A549 (cell line): ENCODE measurements at regions not wholly inside any gene's neighbourhood (a gene's known extent, or its start where the extent isn't known, plus 50 kb on each side); places are given as distances from the start of the nearest gene placed in this dataset.

Experiments
- ATAC-seq, 2 experiments: fragments of 200-7000 bp in 1 of 2; fragments of >200 bp in 1 of 2; cut with Nextera tagmentation in 1 of 2; cut with Tn5 transposase in 1 of 2; 3 replicates each; pipeline versions ENCODE4 v1.8.0 to v1.9.1; 2018 to 2020; ENCODE audit warnings: mild to moderate bottlenecking in 1 of 2, moderate library complexity in 1 of 2
- CTCF ChIA-PET: fragments of 300-600 bp; sonication (Branson Sonifier 250); formaldehyde crosslinking; extraction: SDS; loops from one replicate; lab custom pipeline; 2021; ENCODE audit warnings: antibody characterized with exemption, inconsistent platforms; lab: Yijun Ruan, JAX
- POLR2A ChIA-PET: fragments of 350-600 bp; formaldehyde crosslinking; extraction: SDS; loops from one replicate; lab custom pipeline; 2021; ENCODE audit warnings: antibody characterized with exemption, inconsistent platforms; lab: Yijun Ruan, JAX
- DNase-seq, 2 experiments: peaks; one replicate each; pipeline versions ENCODE4 v3.0.0 to v3.0.0-alpha.2; 2011 to 2016; ENCODE audit warnings: low read depth in 1 of 2, low spot score in 1 of 2
- FAIRE-seq: peaks from 2 replicates; lab custom pipeline; 2011; peaks lifted over from hg19 to GRCh38; lab: Jason Lieb, UNC
- H3K27ac ChIP-seq, 2 experiments: fragments of >200 bp; sonication (Bioruptor Twin); formaldehyde crosslinking; 3 replicates each; pipeline ENCODE4 v1.5.1; 2016 to 2017
- H3K4me1 ChIP-seq: fragments of >200 bp; sonication (Bioruptor Twin); formaldehyde crosslinking; 3 replicates; pipeline ENCODE4 v1.6.1; 2016
- H3K4me2 ChIP-seq: fragments of >200 bp; sonication (Bioruptor Twin); formaldehyde crosslinking; 3 replicates; pipeline ENCODE4 v1.6.1; 2016
- H3K4me3 ChIP-seq: fragments of >200 bp; sonication (Bioruptor Twin); formaldehyde crosslinking; 3 replicates; pipeline ENCODE4 v1.5.1; 2016
- H3K9me3 ChIP-seq: fragments of >200 bp; sonication (Bioruptor Twin); formaldehyde crosslinking; 3 replicates; pipeline ENCODE4 v1.6.1; 2016
- BCL3 ChIP-seq: fragments of >200 bp; sonication (Bioruptor Twin); formaldehyde crosslinking; IDR thresholded peaks from 3 replicates; pipeline ENCODE4 v1.6.1; 2016
- CBX2 ChIP-seq: fragments of 200-600 bp; sonication (generic); IDR thresholded peaks from 2 replicates; pipeline ENCODE4 v1.6.1; 2016; ENCODE audit warnings: low read depth, mild to moderate bottlenecking, borderline replicate concordance
- CHD4 ChIP-seq: fragments of 200-600 bp; sonication (generic); IDR thresholded peaks from 2 replicates; pipeline ENCODE4 v1.6.1; 2016; ENCODE audit warnings: antibody characterized with exemption, mild to moderate bottlenecking, borderline replicate concordance
- FOSL2 ChIP-seq, 2 experiments: fragments of 450-650 bp in 1 of 2; fragments of >200 bp in 1 of 2; sonication (Bioruptor Twin) in 1 of 2; formaldehyde crosslinking; IDR thresholded peaks; 2 replicates each; pipeline versions ENCODE4 v1.5.0 to v1.6.1; 2016 to 2020; ENCODE audit warnings: mild to moderate bottlenecking in 1 of 2, moderate library complexity in 1 of 2
- GATA3 ChIP-seq: IDR thresholded peaks from 2 replicates; pipeline ENCODE4 v1.6.1; 2012; ENCODE audit warnings: borderline replicate concordance
- HOXB13 ChIP-seq: fragments of 250-450 bp; sonication (Bioruptor Pico); IDR thresholded peaks from 2 replicates; pipeline ENCODE4 v1.5.0; 2020; ENCODE audit warnings: low read depth, mild to moderate bottlenecking, moderate library complexity
- HOXB5 ChIP-seq: fragments of 250-450 bp; sonication (Bioruptor Pico); IDR thresholded peaks from 2 replicates; pipeline ENCODE4 v1.5.0; 2020; ENCODE audit warnings: mild to moderate bottlenecking, moderate library complexity
- JUN ChIP-seq, 2 experiments: fragments of >200 bp; sonication (Bioruptor Twin); formaldehyde crosslinking; IDR thresholded peaks; 2 replicates in 1 of 2; 3 replicates in 1 of 2; pipeline ENCODE4 v1.6.1; 2016 to 2017
- MYC ChIP-seq: IDR thresholded peaks from 2 replicates; pipeline ENCODE4 v1.6.1; 2012; ENCODE audit warnings: mild to moderate bottlenecking, inconsistent platforms, low read length, improper control_type of control experiment, borderline replicate concordance
- PHF8 ChIP-seq: fragments of 200-600 bp; sonication (generic); IDR thresholded peaks from 2 replicates; pipeline ENCODE4 v1.6.1; 2016; ENCODE audit warnings: low read depth, mild to moderate bottlenecking, antibody characterized with exemption, moderate library complexity, borderline replicate concordance
- RAD21 ChIP-seq, 2 experiments: fragments of >200 bp in 1 of 2; sonication (Bioruptor Twin) in 1 of 2; formaldehyde crosslinking in 1 of 2; IDR thresholded peaks in 1 of 2; conservative IDR thresholded peaks in 1 of 2; 2 replicates in 1 of 2; 3 replicates in 1 of 2; pipeline ENCODE4 v1.6.1; 2012 to 2018; ENCODE audit warnings: inconsistent platforms in 1 of 2
- RFX5 ChIP-seq: fragments of 450-650 bp; IDR thresholded peaks from 2 replicates; pipeline ENCODE4 v1.7.1; 2014; ENCODE audit warnings: antibody characterized with exemption, mild to moderate bottlenecking, moderate library complexity
- TFCP2L1 ChIP-seq: fragments of 250-450 bp; sonication (Bioruptor Pico); IDR thresholded peaks from 2 replicates; pipeline ENCODE4 v1.5.0; 2021; ENCODE audit warnings: mild to moderate bottlenecking
- ZFP36 ChIP-seq: fragments of 450-650 bp; IDR thresholded peaks from 2 replicates; pipeline ENCODE4 v1.6.1; 2014; ENCODE audit warnings: borderline replicate concordance; ENCODE audit not compliant: partially characterized antibody
- ZNF302 ChIP-seq: fragments of 250-450 bp; sonication (Bioruptor Pico); IDR thresholded peaks from 2 replicates; pipeline ENCODE4 v1.9.0; 2021; ENCODE audit warnings: inconsistent platforms, mild to moderate bottlenecking, moderate library complexity
- WGBS: methylation state at CpG from one replicate; pipeline ENCODE4 v1.1.6; 2017; ENCODE audit errors: missing lambda C conversion rate; 5-methylcytosine and 5-hydroxymethylcytosine counted together
- TF ChIP-seq, protein P1 (sequence below): IDR thresholded peaks from 2 replicates; pipeline ENCODE4 v1.6.1; 2012
- TF ChIP-seq, protein P2 (sequence below): fragments of 250-450 bp; sonication (Bioruptor Pico); IDR thresholded peaks from 2 replicates; pipeline ENCODE4 v1.5.0; 2021; ENCODE audit warnings: mild to moderate bottlenecking, moderate library complexity, borderline replicate concordance
- TF ChIP-seq, protein P3 (sequence below): fragments of 250-450 bp; sonication (Bioruptor Pico); IDR thresholded peaks from 2 replicates; pipeline ENCODE4 v1.5.0; 2020; ENCODE audit warnings: low read depth, mild to moderate bottlenecking, moderate library complexity
- TF ChIP-seq, protein P4 (sequence below): fragments of 450-650 bp; IDR thresholded peaks from 2 replicates; pipeline ENCODE4 v1.6.1; 2014; ENCODE audit warnings: antibody characterized with exemption

DNA sequence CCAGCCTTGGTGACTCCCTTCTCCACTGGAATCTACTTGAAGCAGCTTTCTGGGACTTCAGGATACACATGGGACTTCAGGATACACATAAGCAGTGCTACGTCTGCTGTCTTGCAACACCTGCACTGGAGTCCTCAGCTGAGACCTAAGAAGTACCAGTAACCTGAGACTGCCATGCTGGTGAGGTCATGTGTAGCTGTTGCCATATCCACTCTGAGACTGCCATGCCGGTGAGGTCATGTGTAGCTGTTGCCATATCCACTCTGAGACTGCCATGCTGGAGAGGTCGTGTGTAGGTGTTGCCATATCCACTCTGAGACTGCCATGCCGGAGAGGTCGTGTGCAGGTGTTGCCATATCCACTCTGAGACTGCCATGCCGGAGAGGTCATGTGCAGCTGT, 937.9 kb downstream of the EFNB2 start:
- POLR2A ChIA-PET = no interaction called here
- WGBS = no CpG with 5 or more reads among the region's 6 CpGs

DNA sequence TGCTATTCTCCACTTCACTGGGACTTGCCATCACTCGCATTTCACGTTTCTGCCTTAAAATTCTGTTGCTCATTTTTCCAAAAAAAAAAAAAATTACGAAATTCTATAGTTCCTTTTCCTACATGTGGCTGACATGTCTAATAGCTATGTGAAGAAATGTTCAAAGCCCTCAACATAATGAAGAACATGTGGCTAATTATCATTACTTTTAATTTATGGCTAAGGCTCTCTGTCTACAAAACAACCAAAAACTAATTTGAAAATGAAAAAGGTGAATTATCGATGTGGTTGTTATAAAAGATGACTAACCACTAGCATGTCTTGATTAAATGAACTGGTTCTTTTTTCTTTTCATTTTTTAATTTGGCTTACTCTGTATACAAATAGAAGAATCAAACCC, 940.0 kb downstream of the EFNB2 start:
- FAIRE-seq (no peak), DNase-seq (no peak), ATAC-seq (no peak)
- Histone ChIP-seq H3K27ac (no peak overlapping the region), H3K4me1 (no peaks in the 10 kb centered on the region), H3K9me3 (no peaks in the 10 kb centered on the region), H3K4me2 (no peak overlapping the region), H3K4me3 (no peak overlapping the region)
- 28% methylated on average over 4 of the region's 4 CpGs for WGBS
- TF ChIP-seq PHF8 = no peak
- no peak for TF ChIP-seq HOXB5 (CRISPR knock-in tag)
- TF ChIP-seq RFX5 = no peak
- TF ChIP-seq GATA3 = no peak
- no peak for TF ChIP-seq ZFP36
- no peak for TF ChIP-seq BCL3
- TF ChIP-seq CBX2 = no peak
- TF ChIP-seq MYC = no peak
- TF ChIP-seq JUN (IDR thresholded peaks at IDR 0.05) = no peak
- TF ChIP-seq, protein P1, sequence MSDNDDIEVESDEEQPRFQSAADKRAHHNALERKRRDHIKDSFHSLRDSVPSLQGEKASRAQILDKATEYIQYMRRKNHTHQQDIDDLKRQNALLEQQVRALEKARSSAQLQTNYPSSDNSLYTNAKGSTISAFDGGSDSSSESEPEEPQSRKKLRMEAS = no peak
- TF ChIP-seq RAD21 (conservative IDR thresholded peaks at IDR 0.05 in 1 of 2, IDR thresholded peaks at IDR 0.05 in 1 of 2) = no peak
- TF ChIP-seq, protein P2, sequence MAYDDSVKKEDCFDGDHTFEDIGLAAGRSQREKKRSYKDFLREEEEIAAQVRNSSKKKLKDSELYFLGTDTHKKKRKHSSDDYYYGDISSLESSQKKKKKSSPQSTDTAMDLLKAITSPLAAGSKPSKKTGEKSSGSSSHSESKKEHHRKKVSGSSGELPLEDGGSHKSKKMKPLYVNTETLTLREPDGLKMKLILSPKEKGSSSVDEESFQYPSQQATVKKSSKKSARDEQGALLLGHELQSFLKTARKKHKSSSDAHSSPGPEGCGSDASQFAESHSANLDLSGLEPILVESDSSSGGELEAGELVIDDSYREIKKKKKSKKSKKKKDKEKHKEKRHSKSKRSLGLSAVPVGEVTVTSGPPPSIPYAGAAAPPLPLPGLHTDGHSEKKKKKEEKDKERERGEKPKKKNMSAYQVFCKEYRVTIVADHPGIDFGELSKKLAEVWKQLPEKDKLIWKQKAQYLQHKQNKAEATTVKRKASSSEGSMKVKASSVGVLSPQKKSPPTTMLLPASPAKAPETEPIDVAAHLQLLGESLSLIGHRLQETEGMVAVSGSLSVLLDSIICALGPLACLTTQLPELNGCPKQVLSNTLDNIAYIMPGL (CRISPR knock-in tag) = no peak
- POLR2A ChIA-PET = no interaction called here
- CTCF ChIA-PET = no interaction called here

More for the DNA sequence above, 937.9 kb downstream of the EFNB2 start:
- Histone ChIP-seq H3K9me3 (no peaks in the 10 kb centered on the region), H3K27ac (no peak overlapping the region), H3K4me1 (no peaks in the 10 kb centered on the region), H3K4me3 (no peak overlapping the region), H3K4me2 (no peak overlapping the region)
- CTCF ChIA-PET = no interaction called here
- no peak for ATAC-seq
- DNase-seq = no peak
- TF ChIP-seq, protein P3, sequence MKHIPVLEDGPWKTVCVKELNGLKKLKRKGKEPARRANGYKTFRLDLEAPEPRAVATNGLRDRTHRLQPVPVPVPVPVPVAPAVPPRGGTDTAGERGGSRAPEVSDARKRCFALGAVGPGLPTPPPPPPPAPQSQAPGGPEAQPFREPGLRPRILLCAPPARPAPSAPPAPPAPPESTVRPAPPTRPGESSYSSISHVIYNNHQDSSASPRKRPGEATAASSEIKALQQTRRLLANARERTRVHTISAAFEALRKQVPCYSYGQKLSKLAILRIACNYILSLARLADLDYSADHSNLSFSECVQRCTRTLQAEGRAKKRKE (CRISPR knock-in tag) = no peak
- TF ChIP-seq FOSL2 (IDR thresholded peaks at IDR 0.05) (no peak), FOSL2 (CRISPR knock-in tag; IDR thresholded peaks at IDR 0.05) (no peak), HOXB13 (no peak), CHD4 (no peak), ZNF302 (CRISPR knock-in tag) (no peak), TFCP2L1 (CRISPR knock-in tag) (no peak), HOXB5 (CRISPR knock-in tag) (no peak), ZFP36 (no peak)
- TF ChIP-seq, protein P4, sequence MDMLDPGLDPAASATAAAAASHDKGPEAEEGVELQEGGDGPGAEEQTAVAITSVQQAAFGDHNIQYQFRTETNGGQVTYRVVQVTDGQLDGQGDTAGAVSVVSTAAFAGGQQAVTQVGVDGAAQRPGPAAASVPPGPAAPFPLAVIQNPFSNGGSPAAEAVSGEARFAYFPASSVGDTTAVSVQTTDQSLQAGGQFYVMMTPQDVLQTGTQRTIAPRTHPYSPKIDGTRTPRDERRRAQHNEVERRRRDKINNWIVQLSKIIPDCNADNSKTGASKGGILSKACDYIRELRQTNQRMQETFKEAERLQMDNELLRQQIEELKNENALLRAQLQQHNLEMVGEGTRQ = no peak
- no peak for FAIRE-seq
